ENCODE measurements at regions not wholly inside any gene's neighbourhood (a gene's known extent, or its start where the extent isn't known, plus 50 kb on each side); places are given as distances from the start of the nearest gene placed in this dataset.

DNA sequence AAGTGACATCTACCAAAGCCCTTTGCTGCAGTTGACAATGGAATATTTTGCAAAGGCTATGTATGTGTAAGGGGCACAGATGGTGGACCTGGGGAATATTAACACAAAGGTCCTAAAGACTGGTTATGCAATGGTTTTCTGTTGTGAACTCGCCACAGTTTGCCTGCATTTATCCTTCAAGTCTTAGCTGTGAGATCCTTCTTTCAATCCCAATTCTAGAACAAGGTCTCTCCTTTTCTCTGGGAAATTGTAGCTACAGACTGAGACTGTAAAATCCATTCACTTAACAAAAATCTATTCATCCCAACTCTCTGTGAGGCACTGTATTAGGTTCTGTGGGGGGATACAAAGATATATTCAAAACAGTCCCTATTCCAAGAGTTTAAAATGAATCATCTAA, 250.4 kb downstream of the GPM6A start:
- DNase-seq, result no peak

DNA sequence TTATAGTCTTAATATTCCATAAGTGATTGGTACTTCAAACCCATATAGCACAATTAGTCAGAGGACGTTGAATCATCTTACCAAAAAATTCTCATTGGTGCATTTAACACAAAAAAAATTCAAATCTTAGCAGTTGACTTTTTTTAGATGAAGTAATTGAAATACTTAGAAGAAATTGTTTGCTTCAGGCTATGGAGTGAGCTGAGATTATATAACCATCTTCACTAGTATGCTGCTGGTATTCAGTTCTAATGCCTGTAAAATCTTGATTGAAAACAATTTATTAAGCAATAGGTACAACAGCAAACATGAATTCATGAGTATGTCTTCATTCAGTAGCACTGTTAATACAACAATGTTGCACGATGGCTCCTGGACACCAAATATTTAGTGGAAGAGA, 250.0 kb downstream of the GPM6A start:
- DNase-seq, result no peak

DNA sequence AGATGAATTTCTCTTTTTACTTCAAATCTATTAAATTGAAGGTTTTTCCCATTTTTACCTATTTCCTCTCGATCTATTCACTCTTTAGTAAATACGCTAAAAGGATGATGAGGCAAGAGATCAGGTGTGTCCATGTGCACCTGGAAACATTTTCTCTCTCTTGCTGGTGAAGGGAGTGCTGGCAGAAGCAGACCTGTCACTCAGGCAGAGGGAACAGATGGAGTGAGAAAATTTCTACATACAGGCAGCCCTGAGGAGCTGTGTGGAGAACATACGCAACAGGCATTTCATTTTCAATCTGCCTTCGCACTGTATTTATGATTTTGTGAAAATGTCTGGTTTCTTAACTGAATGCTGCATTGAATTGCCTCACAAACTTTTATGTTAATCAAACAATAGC, 249.5 kb downstream of the GPM6A start:
- no peak for DNase-seq

Measured in NCI-H1092 (cell line).